Astrocyte (in vitro differentiated cells and primary cell): ENCODE measurements at regions not wholly inside any gene's neighbourhood (a gene's known extent, or its start where the extent isn't known, plus 50 kb on each side); places are given as distances from the start of the nearest gene placed in this dataset.

Source experiments
- CTCF ChIP-seq: IDR thresholded peaks from 2 replicates; pipeline ENCODE4 v1.5.1; 2011; ENCODE audit warnings: low read depth, mild to moderate bottlenecking, inconsistent platforms, low read length, moderate library complexity; ENCODE audit not compliant: insufficient read depth
- EZH2 ChIP-seq: IDR thresholded peaks from 2 replicates; pipeline ENCODE4 v1.6.1; 2012; ENCODE audit warnings: mild to moderate bottlenecking, low read length, inconsistent platforms; ENCODE audit not compliant: insufficient read depth

DNA sequence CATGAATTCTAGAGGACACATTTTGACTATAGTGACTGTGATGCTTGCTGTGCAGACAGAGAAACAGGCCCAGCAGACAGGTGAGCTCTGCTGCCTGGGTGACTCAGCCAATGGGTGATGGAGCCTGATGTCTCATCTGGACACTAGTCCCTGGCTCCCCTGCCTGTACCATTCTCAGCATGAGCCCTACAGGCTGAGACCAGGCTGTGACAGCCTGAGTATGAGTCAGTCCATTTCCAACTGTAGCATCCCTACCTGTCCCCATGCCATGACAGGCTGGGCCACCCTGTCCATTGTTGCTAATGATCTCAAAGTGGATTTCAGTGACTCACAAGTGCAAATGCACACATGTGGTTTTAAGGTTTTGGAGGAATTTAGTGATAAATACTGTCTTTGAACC, 102.5 kb upstream of the EEF2KMT start:
- no peak for TF ChIP-seq CTCF
- no peak for TF ChIP-seq EZH2
